Fibroblast of lung (primary cell): ENCODE measurements at regions not wholly inside any gene's neighbourhood (a gene's known extent, or its start where the extent isn't known, plus 50 kb on each side); places are given as distances from the start of the nearest gene placed in this dataset.

Experiments used
- DNase-seq, 2 donors: peaks; one replicate each; pipeline versions ENCODE4 v3.0.0 to v3.0.0-alpha.2; 2010; ENCODE audit warnings: low read depth in 2 of 2
- H2AFZ ChIP-seq: 2 replicates; pipeline ENCODE4 v1.5.1; 2012; ENCODE audit warnings: low read length, control low read depth, inconsistent platforms
- H3K27ac ChIP-seq: 2 replicates; pipeline ENCODE4 v1.5.1; 2011; ENCODE audit warnings: low read length, control low read depth; ENCODE audit not compliant: insufficient read depth
- H3K27me3 ChIP-seq: 2 replicates; pipeline ENCODE4 v1.5.1; 2011; ENCODE audit warnings: mild to moderate bottlenecking, low read length; ENCODE audit not compliant: control insufficient read depth, insufficient read depth
- H3K36me3 ChIP-seq: 2 replicates; pipeline ENCODE4 v1.5.1; 2011; ENCODE audit warnings: low read length; ENCODE audit not compliant: control insufficient read depth, insufficient read depth
- H3K4me1 ChIP-seq: 2 replicates; pipeline ENCODE4 v1.5.1; 2011; ENCODE audit warnings: low read length; ENCODE audit not compliant: control insufficient read depth, insufficient read depth; ENCODE audit errors: extremely low read depth
- H3K4me2 ChIP-seq: 2 replicates; pipeline ENCODE4 v1.5.1; 2011; ENCODE audit warnings: low read length, control low read depth; ENCODE audit not compliant: insufficient read depth; ENCODE audit errors: extremely low read depth
- H3K4me3 ChIP-seq, 4 experiments: fragments of 200-600 bp in 1 of 4; sonication (generic) in 1 of 4; replicated peaks in 1 of 4; 2 replicates each; pipeline ENCODE4 v1.5.1; 2011 to 2016; ENCODE audit warnings: low read length in 4 of 4, low read depth in 3 of 4, mild to moderate bottlenecking in 3 of 4, control low read depth in 2 of 4, inconsistent platforms in 1 of 4, mixed read lengths in 1 of 4; ENCODE audit not compliant: insufficient read depth in 1 of 4; ENCODE audit errors: control extremely low read depth in 1 of 4
- H3K79me2 ChIP-seq: 2 replicates; pipeline ENCODE4 v1.5.1; 2012; ENCODE audit warnings: mild to moderate bottlenecking, low read length, inconsistent platforms; ENCODE audit not compliant: control insufficient read depth, insufficient read depth
- H3K9ac ChIP-seq: 2 replicates; pipeline ENCODE4 v1.5.1; 2011; ENCODE audit warnings: mild to moderate bottlenecking, low read length, control low read depth; ENCODE audit not compliant: insufficient read depth
- H3K9me3 ChIP-seq: 2 replicates; pipeline ENCODE4 v1.5.1; 2012; ENCODE audit warnings: low read depth, low read length; ENCODE audit not compliant: control insufficient read depth, insufficient read depth
- H4K20me1 ChIP-seq: 2 replicates; pipeline ENCODE4 v1.5.1; 2011; ENCODE audit warnings: low read length; ENCODE audit not compliant: control insufficient read depth, insufficient read depth; ENCODE audit errors: extremely low read depth
- EZH2 ChIP-seq: IDR thresholded peaks from 2 replicates; pipeline ENCODE4 v1.5.1; 2012; ENCODE audit warnings: low read length, control low read depth, mild to moderate bottlenecking; ENCODE audit errors: missing control alignments
- TF ChIP-seq, protein P1 (sequence below), 2 donors: IDR thresholded peaks in 1 of 2; conservative IDR thresholded peaks in 1 of 2; 1 replicate in 1 of 2; 2 replicates in 1 of 2; pipeline ENCODE4 v1.5.1; 2011 to 2012; ENCODE audit warnings: low read length in 2 of 2, control low read depth in 1 of 2, inconsistent platforms in 1 of 2, low read depth in 1 of 2, mild to moderate bottlenecking in 1 of 2

- DNase-seq: no peak
- TF ChIP-seq, protein P1, sequence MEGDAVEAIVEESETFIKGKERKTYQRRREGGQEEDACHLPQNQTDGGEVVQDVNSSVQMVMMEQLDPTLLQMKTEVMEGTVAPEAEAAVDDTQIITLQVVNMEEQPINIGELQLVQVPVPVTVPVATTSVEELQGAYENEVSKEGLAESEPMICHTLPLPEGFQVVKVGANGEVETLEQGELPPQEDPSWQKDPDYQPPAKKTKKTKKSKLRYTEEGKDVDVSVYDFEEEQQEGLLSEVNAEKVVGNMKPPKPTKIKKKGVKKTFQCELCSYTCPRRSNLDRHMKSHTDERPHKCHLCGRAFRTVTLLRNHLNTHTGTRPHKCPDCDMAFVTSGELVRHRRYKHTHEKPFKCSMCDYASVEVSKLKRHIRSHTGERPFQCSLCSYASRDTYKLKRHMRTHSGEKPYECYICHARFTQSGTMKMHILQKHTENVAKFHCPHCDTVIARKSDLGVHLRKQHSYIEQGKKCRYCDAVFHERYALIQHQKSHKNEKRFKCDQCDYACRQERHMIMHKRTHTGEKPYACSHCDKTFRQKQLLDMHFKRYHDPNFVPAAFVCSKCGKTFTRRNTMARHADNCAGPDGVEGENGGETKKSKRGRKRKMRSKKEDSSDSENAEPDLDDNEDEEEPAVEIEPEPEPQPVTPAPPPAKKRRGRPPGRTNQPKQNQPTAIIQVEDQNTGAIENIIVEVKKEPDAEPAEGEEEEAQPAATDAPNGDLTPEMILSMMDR (conservative IDR thresholded peaks at IDR 0.05 in 1 of 2, IDR thresholded peaks at IDR 0.05 in 1 of 2; ENCODE audit: low read depth in 1 of 2, low read length in 2 of 2): no peak
- no peak for TF ChIP-seq EZH2
- H2AFZ ChIP-seq: no peak overlapping the region
Measured at GRCh38 chr13:89383891-89384290, 1712.7 kb downstream of the SLITRK5 start.

GRCh38 chr13:89393758-89394304 lies 1722.7 kb downstream of the SLITRK5 start:
- H3K4me1 ChIP-seq: no peaks in the 10 kb centered on the region
- H2AFZ ChIP-seq: no peak overlapping the region
- no peaks in the 10 kb centered on the region for H3K27me3 ChIP-seq
- H3K27ac ChIP-seq: no peak overlapping the region
- DNase-seq: no peak
- no peak overlapping the region for H3K4me2 ChIP-seq
- H3K36me3 ChIP-seq: no peaks in the 10 kb centered on the region
- H3K9ac ChIP-seq: no peak overlapping the region
- no peaks in the 10 kb centered on the region for H3K79me2 ChIP-seq
- TF ChIP-seq, protein P1 (conservative IDR thresholded peaks at IDR 0.05 in 1 of 2, IDR thresholded peaks at IDR 0.05 in 1 of 2; ENCODE audit: low read depth in 1 of 2, low read length in 2 of 2): no peak
- TF ChIP-seq EZH2: no peak
- H3K4me3 ChIP-seq: no peak overlapping the region
- H4K20me1 ChIP-seq: no peaks in the 10 kb centered on the region
- no peaks in the 10 kb centered on the region for H3K9me3 ChIP-seq

More at GRCh38 chr13:89383891-89384290, 1712.7 kb downstream of the SLITRK5 start:
- Histone ChIP-seq H4K20me1 (no peaks in the 10 kb centered on the region), H3K36me3 (no peaks in the 10 kb centered on the region), H3K4me3 (no peak overlapping the region), H3K4me1 (no peaks in the 10 kb centered on the region), H3K9ac (no peak overlapping the region), H3K79me2 (no peaks in the 10 kb centered on the region), H3K27ac (no peak overlapping the region), H3K4me2 (no peak overlapping the region), H3K9me3 (no peaks in the 10 kb centered on the region), H3K27me3 (no peaks in the 10 kb centered on the region)

GRCh38 chr13:89401264-89401675 lies 1730.1 kb downstream of the SLITRK5 start:
- peak overlapping the region; percentile 27 for H3K27ac ChIP-seq
- no peaks in the 10 kb centered on the region for H3K9me3 ChIP-seq
- H3K36me3 ChIP-seq: no peaks in the 10 kb centered on the region
- H3K9ac ChIP-seq: no peak overlapping the region
- H3K4me1 ChIP-seq: no peaks in the 10 kb centered on the region
- DNase-seq: peak; percentile 74 to 87
- H4K20me1 ChIP-seq: no peaks in the 10 kb centered on the region
- TF ChIP-seq, protein P1 (conservative IDR thresholded peaks at IDR 0.05 in 1 of 2, IDR thresholded peaks at IDR 0.05 in 1 of 2; ENCODE audit: low read depth in 1 of 2, low read length in 2 of 2): no peak
- TF ChIP-seq EZH2: no peak
- H3K4me2 ChIP-seq: no peak overlapping the region
- peak overlapping the region; percentile 41 for H2AFZ ChIP-seq
- H3K27me3 ChIP-seq: no peaks in the 10 kb centered on the region
- H3K79me2 ChIP-seq: no peaks in the 10 kb centered on the region
- H3K4me3 ChIP-seq: no peak overlapping the region
